HG03460 (cell line): ENCODE measurements at regions not wholly inside any gene's neighbourhood (a gene's known extent, or its start where the extent isn't known, plus 50 kb on each side); places are given as distances from the start of the nearest gene placed in this dataset.

Source experiments
- ATAC-seq: cut with Tn5 transposase; IDR thresholded peaks from one replicate; pipeline ENCODE4 v1.9.1; 2021; ENCODE audit not compliant: unreplicated experiment

DNA sequence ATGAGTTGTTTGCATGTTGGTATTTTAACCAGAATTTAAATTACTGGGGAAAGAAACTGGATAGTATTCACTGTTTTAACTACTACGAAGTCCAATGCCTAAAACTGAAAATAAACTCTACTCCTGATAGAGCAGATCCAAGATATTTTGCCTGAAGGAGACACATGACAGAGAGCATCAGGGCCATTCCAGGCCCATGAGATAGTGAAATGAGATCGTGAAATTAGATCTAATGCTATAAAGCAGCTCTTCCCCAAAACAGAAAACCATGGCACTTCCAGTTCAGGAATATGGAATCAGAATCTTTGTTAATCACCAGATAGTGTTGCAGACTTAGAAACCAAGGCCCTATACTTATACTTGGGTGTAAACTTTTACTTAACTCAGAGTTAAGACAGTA, 124.3 kb upstream of the CACNA2D1 start:
- ATAC-seq, result no peak

- ATAC-seq, result no peak
Observed at GRCh38 chr7:82567356-82567755, 123.8 kb upstream of the CACNA2D1 start.

DNA sequence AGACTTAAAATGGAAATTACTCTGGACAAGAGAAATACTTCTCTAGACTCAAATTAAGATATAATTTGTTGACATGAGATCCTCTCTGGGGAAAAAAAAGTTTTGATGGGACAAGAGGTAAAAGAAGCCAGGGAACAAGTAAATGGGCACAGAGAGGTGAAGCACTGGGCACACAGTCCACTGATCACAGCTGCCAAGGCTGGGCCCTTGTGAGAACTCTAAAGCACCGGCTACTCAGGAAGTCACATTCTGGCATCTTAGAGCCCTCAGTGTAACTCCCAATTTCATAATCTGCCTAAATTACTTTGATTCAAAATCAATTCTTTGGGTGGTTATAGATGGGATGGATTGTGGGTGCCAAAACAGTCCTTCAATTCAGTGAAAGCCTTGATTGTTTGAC, 123.2 kb upstream of the CACNA2D1 start:
- ATAC-seq, result no peak

DNA sequence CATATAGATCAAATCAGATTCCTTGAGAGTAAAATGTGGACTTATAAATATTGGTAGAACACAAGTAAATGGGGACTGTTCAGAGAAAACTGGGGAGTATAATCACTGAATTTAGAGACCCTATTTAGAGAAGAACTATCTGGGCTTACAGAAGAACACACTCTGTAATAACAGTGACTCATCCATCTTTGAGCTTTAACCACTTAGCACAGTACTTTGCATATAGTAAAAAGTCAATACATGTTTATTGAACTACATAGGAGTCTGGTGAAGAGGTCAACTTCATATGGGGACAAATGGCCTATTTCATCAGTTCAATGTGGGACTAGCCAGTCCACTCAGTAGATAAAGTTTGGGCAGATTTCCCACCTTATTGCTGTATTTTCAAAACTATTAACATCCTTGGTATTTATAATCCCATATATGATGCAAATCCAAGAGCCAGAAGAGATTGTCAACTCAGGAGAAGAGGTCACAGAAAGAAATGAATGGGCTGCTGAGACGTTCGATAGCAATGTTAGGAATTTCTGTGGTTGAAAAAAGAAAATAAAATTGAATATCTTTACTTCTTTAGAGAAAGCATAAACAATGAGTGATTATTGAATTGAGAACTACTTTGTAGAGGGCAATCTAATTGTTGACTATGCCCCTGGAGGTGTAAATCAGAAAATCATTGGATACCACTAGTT, 119.3 kb upstream of the CACNA2D1 start:
- ATAC-seq, result no peak

DNA sequence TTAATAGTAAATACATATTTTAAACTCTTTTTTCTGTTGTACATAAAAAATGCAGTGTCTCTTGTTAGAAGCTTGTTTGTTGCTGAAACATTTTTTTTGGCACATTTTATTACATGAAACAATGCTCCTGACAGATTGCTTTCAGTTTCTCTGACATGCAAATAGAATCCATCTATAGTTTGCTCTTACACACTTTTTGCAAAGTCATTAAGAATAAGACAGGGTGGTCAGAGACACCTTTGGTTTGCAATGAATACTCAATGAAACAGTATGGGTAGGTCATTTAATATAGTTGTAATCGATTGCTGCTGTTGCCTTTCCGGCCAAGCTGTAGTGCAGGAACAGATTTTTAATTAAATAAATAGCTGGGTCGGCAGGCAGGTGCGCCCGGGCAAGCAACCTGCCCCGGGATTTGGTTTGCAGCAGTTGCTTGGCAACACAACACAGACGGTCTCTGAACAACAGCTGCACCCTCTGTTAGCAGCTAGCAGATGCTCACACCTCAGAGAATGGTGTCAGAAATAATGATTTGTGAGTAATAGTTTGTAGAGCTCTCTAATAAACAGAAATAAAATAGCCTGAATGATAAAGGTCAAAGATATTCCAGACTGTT, 115.7 kb upstream of the CACNA2D1 start:
- no peak for ATAC-seq

GRCh38 chr7:82549616-82550285, 106.2 kb upstream of the CACNA2D1 start:
- ATAC-seq, result no peak

- no peak for ATAC-seq
Observed at GRCh38 chr7:82548141-82548688, 104.6 kb upstream of the CACNA2D1 start.

GRCh38 chr7:82542665-82543064, 99.1 kb upstream of the CACNA2D1 start:
- ATAC-seq, result no peak

- ATAC-seq, result no peak
Observed at GRCh38 chr7:82539969-82540368, 96.4 kb upstream of the CACNA2D1 start.

DNA sequence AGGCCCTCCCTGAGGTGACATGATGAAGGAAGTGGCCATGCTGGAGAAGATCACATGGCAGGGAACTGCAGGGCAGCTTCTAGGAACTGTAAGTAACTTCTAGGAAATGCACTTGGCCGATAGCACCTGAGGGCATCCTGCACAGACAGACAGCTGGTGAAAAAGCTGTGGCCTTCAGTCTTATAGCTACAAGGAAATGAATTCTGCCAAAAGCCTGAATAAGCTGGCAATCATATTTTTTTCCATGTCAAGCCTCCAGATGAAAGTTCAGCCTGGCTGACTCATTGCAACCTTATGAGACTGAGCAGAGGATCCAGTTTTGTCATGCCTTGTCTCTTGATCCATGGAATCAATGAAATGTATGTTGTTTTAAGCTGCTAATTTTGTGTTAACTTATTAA, 91.1 kb upstream of the CACNA2D1 start:
- no peak for ATAC-seq

GRCh38 chr7:82530361-82530760, 86.8 kb upstream of the CACNA2D1 start:
- no peak for ATAC-seq

GRCh38 chr7:82528577-82529310, 85.2 kb upstream of the CACNA2D1 start:
- no peak for ATAC-seq

GRCh38 chr7:82527851-82528250, 84.3 kb upstream of the CACNA2D1 start:
- no peak for ATAC-seq

- ATAC-seq, result no peak
Observed at GRCh38 chr7:82521906-82522445, 78.4 kb upstream of the CACNA2D1 start.

GRCh38 chr7:82517050-82517449, 73.5 kb upstream of the CACNA2D1 start:
- ATAC-seq, result no peak

DNA sequence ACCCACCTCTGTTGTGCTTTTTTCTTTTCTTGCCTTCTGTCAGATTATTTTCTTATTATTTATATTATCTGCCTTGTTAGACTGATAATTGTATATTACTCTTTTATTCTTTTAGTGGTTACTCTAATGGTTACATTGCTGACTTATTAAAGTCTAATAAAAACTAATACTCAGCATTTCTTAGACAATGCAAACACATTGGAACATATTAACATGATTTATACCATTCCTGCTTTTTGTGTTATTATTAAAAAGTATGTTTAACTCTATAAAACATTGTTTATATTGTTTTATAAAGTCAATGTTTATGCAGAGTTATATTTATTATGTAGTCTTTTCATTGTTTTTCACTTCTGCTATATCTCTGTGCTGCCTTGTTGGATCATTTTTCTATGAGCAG, 68.0 kb upstream of the CACNA2D1 start:
- ATAC-seq, result no peak

- ATAC-seq, result no peak
Observed at GRCh38 chr7:82507976-82508677, 64.5 kb upstream of the CACNA2D1 start.

DNA sequence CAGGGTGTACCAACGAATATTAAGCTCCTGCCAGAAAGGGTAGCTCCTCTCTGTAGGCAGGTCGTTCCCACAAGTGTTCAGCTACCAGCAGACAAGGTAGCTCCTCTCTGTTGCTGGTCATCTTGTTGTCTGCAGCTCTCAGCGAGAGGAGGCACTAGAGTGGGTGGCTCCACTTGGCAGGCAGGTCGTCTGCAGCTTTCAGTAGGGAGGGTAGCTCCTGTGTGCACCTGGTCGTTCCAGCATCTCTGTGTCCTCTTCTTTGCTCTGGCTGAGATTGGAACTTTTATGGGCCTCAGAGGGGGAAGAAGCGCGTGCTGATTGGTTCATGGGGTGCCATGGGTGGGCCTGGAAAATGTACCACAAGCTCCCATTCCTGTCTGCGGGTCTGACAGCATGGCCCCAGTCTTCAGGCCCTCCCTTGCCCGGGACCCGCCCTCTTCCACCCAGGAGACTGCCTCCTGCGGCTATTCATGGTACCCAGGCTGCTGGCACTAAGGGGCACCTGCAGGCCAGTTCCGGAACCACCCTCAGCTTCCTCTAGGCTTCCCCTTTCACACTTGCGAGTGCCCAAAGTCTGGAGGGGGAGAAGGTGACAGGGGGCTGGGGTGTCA, 63.9 kb upstream of the CACNA2D1 start:
- no peak for ATAC-seq

GRCh38 chr7:82506702-82507101, 63.1 kb upstream of the CACNA2D1 start:
- no peak for ATAC-seq

DNA sequence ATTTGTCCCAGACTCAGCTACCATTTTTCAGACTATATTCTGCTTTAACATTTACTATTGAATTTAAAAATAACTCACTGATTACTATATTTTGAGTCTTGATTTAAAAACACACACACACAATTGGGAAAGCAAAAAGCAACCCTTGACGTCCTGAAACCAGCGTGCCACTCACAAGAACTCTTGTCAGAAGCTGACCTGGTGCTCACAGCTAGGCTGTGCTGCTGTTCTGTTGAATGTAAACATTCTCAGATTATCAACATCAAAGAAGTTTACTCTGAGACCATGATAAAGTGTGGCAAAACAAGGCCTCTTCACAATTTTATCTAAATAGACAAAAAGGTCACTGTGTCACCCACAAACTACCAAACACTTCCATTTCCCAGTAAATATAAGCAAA, 62.6 kb upstream of the CACNA2D1 start:
- ATAC-seq, result no peak
